ENCODE measurements at regions not wholly inside any gene's neighbourhood (a gene's known extent, or its start where the extent isn't known, plus 50 kb on each side); places are given as distances from the start of the nearest gene placed in this dataset.

DNA sequence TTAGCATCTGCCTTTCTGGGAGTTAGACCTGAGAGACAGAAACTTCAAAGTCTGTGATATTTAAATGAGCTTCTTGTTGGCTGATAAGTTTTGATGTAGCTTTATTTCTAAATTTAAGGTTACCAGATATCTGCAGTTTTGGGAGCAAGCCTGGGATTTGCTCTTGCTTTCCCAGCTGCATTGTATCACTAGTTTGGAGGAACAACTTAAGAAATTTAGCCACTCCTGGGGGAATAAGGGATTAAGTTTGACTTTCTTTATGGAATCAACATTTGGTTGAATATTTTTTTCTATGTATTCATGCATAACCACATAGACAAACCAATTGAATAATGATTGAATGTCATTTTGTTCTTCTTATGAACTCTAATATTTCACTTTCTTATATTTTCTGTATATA lies 178.6 kb downstream of the POLR1F start:
- H3K36me3 ChIP-seq (ENCODE audit: insufficient read depth) = no peaks in the 10 kb centered on the region
- no peaks in the 10 kb centered on the region for H3K79me2 ChIP-seq (replicated peaks; ENCODE audit: insufficient read depth)
- no peaks in the 10 kb centered on the region for H3K36me3 Mint-ChIP-seq (ENCODE audit: low read depth)
- H3K4me2 ChIP-seq = no peak overlapping the region
- H3K4me3 ChIP-seq = no peak overlapping the region
- H4K20me1 ChIP-seq (replicated peaks; ENCODE audit: insufficient read depth) = no peaks in the 10 kb centered on the region
- no peaks in the 10 kb centered on the region for H3K9me3 Mint-ChIP-seq
- DNase-seq (ENCODE audit: low spot score) (no peak), ATAC-seq (no peak)
- H3K27ac ChIP-seq (ENCODE audit: low read depth) = no peak overlapping the region
- H3K4me3 Mint-ChIP-seq = no peak overlapping the region
- H3K4me1 ChIP-seq (ENCODE audit: insufficient read depth) = no peaks in the 10 kb centered on the region
- H3K4me1 Mint-ChIP-seq = no peaks in the 10 kb centered on the region
- no peak overlapping the region for H3K27ac Mint-ChIP-seq
- H2AFZ ChIP-seq = no peak overlapping the region
- H3K9me2 ChIP-seq (ENCODE audit: insufficient read depth) = no peaks in the 10 kb centered on the region; the same call in 1 of the 2 replicates
- no peaks in the 10 kb centered on the region for H3F3A ChIP-seq (replicated peaks; ENCODE audit: low read depth)
- no peaks in the 10 kb centered on the region for H3K27me3 ChIP-seq (ENCODE audit: insufficient read depth)
- TF ChIP-seq EZH2phosphoT487 (IDR thresholded peaks at IDR 0.05; ENCODE audit: unreplicated experiment) (no peak), JUNB (IDR thresholded peaks at IDR 0.05; ENCODE audit: unreplicated experiment) (no peak), STAT1 (IDR thresholded peaks at IDR 0.05; ENCODE audit: unreplicated experiment) (no peak), POLR2AphosphoS5 (IDR thresholded peaks at IDR 0.05; ENCODE audit: low read depth) (no peak), ZNF331 (CRISPR knock-in tag; IDR thresholded peaks at IDR 0.05; ENCODE audit: low read depth) (no peak), NANOG (IDR thresholded peaks at IDR 0.05; ENCODE audit: borderline replicate concordance) (no peak), ZNF114 (CRISPR knock-in tag; IDR thresholded peaks at IDR 0.05) (no peak), CREB1 (CRISPR knock-in tag; IDR thresholded peaks at IDR 0.05; ENCODE audit: low read depth) (no peak), EZH2 (IDR thresholded peaks at IDR 0.05; ENCODE audit: low read depth, unreplicated experiment) (no peak)
- TF ChIP-seq, protein P1, sequence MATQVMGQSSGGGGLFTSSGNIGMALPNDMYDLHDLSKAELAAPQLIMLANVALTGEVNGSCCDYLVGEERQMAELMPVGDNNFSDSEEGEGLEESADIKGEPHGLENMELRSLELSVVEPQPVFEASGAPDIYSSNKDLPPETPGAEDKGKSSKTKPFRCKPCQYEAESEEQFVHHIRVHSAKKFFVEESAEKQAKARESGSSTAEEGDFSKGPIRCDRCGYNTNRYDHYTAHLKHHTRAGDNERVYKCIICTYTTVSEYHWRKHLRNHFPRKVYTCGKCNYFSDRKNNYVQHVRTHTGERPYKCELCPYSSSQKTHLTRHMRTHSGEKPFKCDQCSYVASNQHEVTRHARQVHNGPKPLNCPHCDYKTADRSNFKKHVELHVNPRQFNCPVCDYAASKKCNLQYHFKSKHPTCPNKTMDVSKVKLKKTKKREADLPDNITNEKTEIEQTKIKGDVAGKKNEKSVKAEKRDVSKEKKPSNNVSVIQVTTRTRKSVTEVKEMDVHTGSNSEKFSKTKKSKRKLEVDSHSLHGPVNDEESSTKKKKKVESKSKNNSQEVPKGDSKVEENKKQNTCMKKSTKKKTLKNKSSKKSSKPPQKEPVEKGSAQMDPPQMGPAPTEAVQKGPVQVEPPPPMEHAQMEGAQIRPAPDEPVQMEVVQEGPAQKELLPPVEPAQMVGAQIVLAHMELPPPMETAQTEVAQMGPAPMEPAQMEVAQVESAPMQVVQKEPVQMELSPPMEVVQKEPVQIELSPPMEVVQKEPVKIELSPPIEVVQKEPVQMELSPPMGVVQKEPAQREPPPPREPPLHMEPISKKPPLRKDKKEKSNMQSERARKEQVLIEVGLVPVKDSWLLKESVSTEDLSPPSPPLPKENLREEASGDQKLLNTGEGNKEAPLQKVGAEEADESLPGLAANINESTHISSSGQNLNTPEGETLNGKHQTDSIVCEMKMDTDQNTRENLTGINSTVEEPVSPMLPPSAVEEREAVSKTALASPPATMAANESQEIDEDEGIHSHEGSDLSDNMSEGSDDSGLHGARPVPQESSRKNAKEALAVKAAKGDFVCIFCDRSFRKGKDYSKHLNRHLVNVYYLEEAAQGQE (IDR thresholded peaks at IDR 0.05; ENCODE audit: unreplicated experiment) = no peak
- TF ChIP-seq, protein P2, sequence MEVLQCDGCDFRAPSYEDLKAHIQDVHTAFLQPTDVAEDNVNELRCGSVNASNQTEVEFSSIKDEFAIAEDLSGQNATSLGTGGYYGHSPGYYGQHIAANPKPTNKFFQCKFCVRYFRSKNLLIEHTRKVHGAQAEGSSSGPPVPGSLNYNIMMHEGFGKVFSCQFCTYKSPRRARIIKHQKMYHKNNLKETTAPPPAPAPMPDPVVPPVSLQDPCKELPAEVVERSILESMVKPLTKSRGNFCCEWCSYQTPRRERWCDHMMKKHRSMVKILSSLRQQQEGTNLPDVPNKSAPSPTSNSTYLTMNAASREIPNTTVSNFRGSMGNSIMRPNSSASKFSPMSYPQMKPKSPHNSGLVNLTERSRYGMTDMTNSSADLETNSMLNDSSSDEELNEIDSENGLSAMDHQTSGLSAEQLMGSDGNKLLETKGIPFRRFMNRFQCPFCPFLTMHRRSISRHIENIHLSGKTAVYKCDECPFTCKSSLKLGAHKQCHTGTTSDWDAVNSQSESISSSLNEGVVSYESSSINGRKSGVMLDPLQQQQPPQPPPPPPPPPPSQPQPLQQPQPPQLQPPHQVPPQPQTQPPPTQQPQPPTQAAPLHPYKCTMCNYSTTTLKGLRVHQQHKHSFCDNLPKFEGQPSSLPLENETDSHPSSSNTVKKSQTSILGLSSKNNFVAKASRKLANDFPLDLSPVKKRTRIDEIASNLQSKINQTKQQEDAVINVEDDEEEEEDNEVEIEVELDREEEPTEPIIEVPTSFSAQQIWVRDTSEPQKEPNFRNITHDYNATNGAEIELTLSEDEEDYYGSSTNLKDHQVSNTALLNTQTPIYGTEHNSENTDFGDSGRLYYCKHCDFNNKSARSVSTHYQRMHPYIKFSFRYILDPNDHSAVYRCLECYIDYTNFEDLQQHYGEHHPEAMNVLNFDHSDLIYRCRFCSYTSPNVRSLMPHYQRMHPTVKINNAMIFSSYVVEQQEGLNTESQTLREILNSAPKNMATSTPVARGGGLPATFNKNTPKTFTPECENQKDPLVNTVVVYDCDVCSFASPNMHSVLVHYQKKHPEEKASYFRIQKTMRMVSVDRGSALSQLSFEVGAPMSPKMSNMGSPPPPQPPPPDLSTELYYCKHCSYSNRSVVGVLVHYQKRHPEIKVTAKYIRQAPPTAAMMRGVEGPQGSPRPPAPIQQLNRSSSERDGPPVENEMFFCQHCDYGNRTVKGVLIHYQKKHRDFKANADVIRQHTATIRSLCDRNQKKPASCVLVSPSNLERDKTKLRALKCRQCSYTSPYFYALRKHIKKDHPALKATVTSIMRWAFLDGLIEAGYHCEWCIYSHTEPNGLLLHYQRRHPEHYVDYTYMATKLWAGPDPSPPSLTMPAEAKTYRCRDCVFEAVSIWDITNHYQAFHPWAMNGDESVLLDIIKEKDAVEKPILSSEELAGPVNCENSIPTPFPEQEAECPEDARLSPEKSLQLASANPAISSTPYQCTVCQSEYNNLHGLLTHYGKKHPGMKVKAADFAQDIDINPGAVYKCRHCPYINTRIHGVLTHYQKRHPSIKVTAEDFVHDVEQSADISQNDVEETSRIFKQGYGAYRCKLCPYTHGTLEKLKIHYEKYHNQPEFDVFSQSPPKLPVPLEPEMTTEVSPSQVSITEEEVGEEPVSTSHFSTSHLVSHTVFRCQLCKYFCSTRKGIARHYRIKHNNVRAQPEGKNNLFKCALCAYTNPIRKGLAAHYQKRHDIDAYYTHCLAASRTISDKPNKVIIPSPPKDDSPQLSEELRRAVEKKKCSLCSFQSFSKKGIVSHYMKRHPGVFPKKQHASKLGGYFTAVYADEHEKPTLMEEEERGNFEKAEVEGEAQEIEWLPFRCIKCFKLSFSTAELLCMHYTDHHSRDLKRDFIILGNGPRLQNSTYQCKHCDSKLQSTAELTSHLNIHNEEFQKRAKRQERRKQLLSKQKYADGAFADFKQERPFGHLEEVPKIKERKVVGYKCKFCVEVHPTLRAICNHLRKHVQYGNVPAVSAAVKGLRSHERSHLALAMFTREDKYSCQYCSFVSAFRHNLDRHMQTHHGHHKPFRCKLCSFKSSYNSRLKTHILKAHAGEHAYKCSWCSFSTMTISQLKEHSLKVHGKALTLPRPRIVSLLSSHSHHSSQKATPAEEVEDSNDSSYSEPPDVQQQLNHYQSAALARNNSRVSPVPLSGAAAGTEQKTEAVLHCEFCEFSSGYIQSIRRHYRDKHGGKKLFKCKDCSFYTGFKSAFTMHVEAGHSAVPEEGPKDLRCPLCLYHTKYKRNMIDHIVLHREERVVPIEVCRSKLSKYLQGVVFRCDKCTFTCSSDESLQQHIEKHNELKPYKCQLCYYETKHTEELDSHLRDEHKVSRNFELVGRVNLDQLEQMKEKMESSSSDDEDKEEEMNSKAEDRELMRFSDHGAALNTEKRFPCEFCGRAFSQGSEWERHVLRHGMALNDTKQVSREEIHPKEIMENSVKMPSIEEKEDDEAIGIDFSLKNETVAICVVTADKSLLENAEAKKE (CRISPR knock-in tag; IDR thresholded peaks at IDR 0.05) = no peak
- TF ChIP-seq, protein P3, sequence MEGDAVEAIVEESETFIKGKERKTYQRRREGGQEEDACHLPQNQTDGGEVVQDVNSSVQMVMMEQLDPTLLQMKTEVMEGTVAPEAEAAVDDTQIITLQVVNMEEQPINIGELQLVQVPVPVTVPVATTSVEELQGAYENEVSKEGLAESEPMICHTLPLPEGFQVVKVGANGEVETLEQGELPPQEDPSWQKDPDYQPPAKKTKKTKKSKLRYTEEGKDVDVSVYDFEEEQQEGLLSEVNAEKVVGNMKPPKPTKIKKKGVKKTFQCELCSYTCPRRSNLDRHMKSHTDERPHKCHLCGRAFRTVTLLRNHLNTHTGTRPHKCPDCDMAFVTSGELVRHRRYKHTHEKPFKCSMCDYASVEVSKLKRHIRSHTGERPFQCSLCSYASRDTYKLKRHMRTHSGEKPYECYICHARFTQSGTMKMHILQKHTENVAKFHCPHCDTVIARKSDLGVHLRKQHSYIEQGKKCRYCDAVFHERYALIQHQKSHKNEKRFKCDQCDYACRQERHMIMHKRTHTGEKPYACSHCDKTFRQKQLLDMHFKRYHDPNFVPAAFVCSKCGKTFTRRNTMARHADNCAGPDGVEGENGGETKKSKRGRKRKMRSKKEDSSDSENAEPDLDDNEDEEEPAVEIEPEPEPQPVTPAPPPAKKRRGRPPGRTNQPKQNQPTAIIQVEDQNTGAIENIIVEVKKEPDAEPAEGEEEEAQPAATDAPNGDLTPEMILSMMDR (conservative IDR thresholded peaks at IDR 0.05; ENCODE audit: low read depth in 2 of 2) = no peak
- TF ChIP-seq, protein P4, sequence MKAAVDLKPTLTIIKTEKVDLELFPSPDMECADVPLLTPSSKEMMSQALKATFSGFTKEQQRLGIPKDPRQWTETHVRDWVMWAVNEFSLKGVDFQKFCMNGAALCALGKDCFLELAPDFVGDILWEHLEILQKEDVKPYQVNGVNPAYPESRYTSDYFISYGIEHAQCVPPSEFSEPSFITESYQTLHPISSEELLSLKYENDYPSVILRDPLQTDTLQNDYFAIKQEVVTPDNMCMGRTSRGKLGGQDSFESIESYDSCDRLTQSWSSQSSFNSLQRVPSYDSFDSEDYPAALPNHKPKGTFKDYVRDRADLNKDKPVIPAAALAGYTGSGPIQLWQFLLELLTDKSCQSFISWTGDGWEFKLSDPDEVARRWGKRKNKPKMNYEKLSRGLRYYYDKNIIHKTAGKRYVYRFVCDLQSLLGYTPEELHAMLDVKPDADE (IDR thresholded peaks at IDR 0.05) = no peak
- no peaks in the 10 kb centered on the region for H3K27me3 Mint-ChIP-seq (ENCODE audit: insufficient read depth, low read depth, poor library complexity)
